ENCODE measurements at regions not wholly inside any gene's neighbourhood (a gene's known extent, or its start where the extent isn't known, plus 50 kb on each side); places are given as distances from the start of the nearest gene placed in this dataset.
"Not testable (repeated sequence)": the region's sequence is repeated elsewhere in the genome, so short reads cannot be mapped to it uniquely, and the experiment has no call there.

DNA sequence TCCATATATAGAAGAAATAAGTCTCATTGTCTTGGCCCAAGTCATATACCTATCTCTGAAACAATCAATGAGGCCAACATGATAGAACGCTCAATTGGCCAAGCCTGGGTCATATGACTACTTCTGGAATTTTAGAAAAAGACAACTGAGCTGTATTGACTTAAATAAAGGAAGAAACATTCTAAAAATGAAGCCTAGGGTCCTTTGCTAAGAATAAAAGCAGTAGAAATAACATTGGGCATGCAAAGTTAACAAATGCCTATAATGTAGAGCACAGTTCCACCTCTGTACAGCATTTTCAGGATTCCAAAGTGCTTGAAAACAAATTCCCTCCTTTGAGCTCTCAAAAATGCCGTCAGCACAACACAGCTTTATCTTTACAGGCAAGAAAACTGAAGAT is 391.8 kb downstream of the PRELID2 start:
- Histone ChIP-seq H3K4me3 (no peak overlapping the region), H3K27ac (no peak overlapping the region), H3K9me3 (no peaks in the 10 kb centered on the region), H3K36me3 (no peaks in the 10 kb centered on the region), H3K27me3 (no peaks in the 10 kb centered on the region), H3K4me1 (peaks cover 0 to 18% (median 4%) of the 10 kb centered on the region in 3 donors)
- DNase-seq: no peak
- TF ChIP-seq CTCF (IDR thresholded peaks at IDR 0.05) (no peak), POLR2A (IDR thresholded peaks at IDR 0.05) (no peak)
- WGBS, 2 donors: 81 to 83% methylated on average over 2 of the region's 2 CpGs
- intact Hi-C loops (cut with DNase I): no loop called here

GRCh38 chr5:145442661-145443060 is 392.5 kb downstream of the PRELID2 start:
- 37 to 66% methylated on average over 6 of the region's 6 CpGs for WGBS, 2 donors
- H3K27ac ChIP-seq; H3K4me3 ChIP-seq; H3K36me3 ChIP-seq; DNase-seq; H3K9me3 ChIP-seq; H3K27me3 ChIP-seq; intact Hi-C loops (cut with DNase I): not testable (repeated sequence)
- peaks cover 0 to 18% (median 4%) of the 10 kb centered on the region in 3 donors for H3K4me1 ChIP-seq

GRCh38 chr5:145441228-145441627 is 393.9 kb downstream of the PRELID2 start:
- intact Hi-C loops (cut with DNase I): no loop called here
- Histone ChIP-seq H3K9me3 (no peaks in the 10 kb centered on the region), H3K27ac (no peak overlapping the region), H3K27me3 (no peaks in the 10 kb centered on the region), H3K4me3 (no peak overlapping the region), H3K36me3 (no peaks in the 10 kb centered on the region), H3K4me1 (peaks cover 0 to 18% (median 4%) of the 10 kb centered on the region in 3 donors)
- no peak for TF ChIP-seq POLR2A (IDR thresholded peaks at IDR 0.05)
- TF ChIP-seq CTCF (IDR thresholded peaks at IDR 0.05): no peak
- no peak for DNase-seq

GRCh38 chr5:145437627-145438026 is 397.5 kb downstream of the PRELID2 start:
- Histone ChIP-seq H3K27me3 (no peaks in the 10 kb centered on the region), H3K36me3 (no peaks in the 10 kb centered on the region), H3K4me3 (no peak overlapping the region), H3K9me3 (no peaks in the 10 kb centered on the region), H3K4me1 (peaks cover 0 to 8% (median 0%) of the 10 kb centered on the region in 3 donors), H3K27ac (no peak overlapping the region)
- intact Hi-C loops (cut with DNase I): no loop called here
- TF ChIP-seq POLR2A (IDR thresholded peaks at IDR 0.05): no peak
- TF ChIP-seq CTCF (IDR thresholded peaks at IDR 0.05): no peak
- 70 to 90% methylated on average over 3 of the region's 3 CpGs for WGBS, 2 donors
- DNase-seq: no peak

- intact Hi-C loops (cut with DNase I): no loop called here
- no peak overlapping the region for H3K27ac ChIP-seq
- no peaks in the 10 kb centered on the region for H3K9me3 ChIP-seq
- no peak for DNase-seq
- TF ChIP-seq POLR2A (IDR thresholded peaks at IDR 0.05): no peak
- no peak for TF ChIP-seq CTCF (IDR thresholded peaks at IDR 0.05)
- no peak overlapping the region for H3K4me3 ChIP-seq
- 72 to 73% methylated on average over 3 of the region's 3 CpGs for WGBS, 2 donors
- no peaks in the 10 kb centered on the region for H3K36me3 ChIP-seq
- no peaks in the 10 kb centered on the region for H3K27me3 ChIP-seq
- H3K4me1 ChIP-seq: no peaks in the 10 kb centered on the region
Measured at GRCh38 chr5:145433077-145433476, 402.1 kb downstream of the PRELID2 start.

DNA sequence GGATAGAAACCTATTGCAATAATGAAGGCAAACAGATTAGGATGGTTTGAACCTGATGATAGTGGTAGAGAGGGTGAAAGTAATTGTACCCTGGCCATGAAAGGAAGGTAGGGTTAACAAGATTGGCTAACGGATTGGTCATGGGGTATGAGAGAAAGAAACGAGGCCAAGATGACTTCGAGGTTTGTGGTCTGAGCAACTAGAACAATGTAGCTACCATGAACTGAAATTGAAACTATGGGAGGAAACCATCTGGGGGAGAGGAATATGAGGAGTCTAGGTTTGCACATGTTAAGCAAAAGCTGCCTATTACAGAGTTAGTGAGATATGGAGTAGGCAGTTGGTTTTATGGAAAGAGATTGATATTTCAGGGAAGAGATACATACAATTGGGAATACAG is 406.0 kb downstream of the PRELID2 start:
- TF ChIP-seq CTCF (IDR thresholded peaks at IDR 0.05) (no peak), POLR2A (IDR thresholded peaks at IDR 0.05) (no peak)
- no peak for DNase-seq
- H3K9me3 ChIP-seq: no peaks in the 10 kb centered on the region
- no peak overlapping the region for H3K4me3 ChIP-seq
- H3K36me3 ChIP-seq: no peaks in the 10 kb centered on the region
- no peak overlapping the region for H3K27ac ChIP-seq
- no peaks in the 10 kb centered on the region for H3K4me1 ChIP-seq
- 64 to 65% methylated on average over 3 of the region's 3 CpGs for WGBS, 2 donors
- no peaks in the 10 kb centered on the region for H3K27me3 ChIP-seq
- intact Hi-C loops (cut with DNase I): no loop called here

Measured in esophagus squamous epithelium (tissue), 5 donors.